OCI-LY1 (cell line): ENCODE measurements at regions not wholly inside any gene's neighbourhood (a gene's known extent, or its start where the extent isn't known, plus 50 kb on each side); places are given as distances from the start of the nearest gene placed in this dataset.

Experiments
- EZH2 ChIP-seq: fragments of 200-600 bp; sonication (generic), shearing (Covaris generic); IDR thresholded peaks from 2 replicates; pipeline ENCODE4 v1.8.0; 2017; ENCODE audit warnings: borderline replicate concordance, mixed run types, mild to moderate bottlenecking, antibody characterized with exemption, low read length, moderate library complexity, mixed read lengths
- TF ChIP-seq, protein P1 (sequence below): fragments of 200-600 bp; sonication (generic), shearing (Covaris generic); IDR thresholded peaks from 2 replicates; pipeline ENCODE4 v1.5.1; 2017; ENCODE audit warnings: mild to moderate bottlenecking, antibody characterized with exemption, low read length, moderate library complexity, mixed read lengths

- TF ChIP-seq, protein P1, sequence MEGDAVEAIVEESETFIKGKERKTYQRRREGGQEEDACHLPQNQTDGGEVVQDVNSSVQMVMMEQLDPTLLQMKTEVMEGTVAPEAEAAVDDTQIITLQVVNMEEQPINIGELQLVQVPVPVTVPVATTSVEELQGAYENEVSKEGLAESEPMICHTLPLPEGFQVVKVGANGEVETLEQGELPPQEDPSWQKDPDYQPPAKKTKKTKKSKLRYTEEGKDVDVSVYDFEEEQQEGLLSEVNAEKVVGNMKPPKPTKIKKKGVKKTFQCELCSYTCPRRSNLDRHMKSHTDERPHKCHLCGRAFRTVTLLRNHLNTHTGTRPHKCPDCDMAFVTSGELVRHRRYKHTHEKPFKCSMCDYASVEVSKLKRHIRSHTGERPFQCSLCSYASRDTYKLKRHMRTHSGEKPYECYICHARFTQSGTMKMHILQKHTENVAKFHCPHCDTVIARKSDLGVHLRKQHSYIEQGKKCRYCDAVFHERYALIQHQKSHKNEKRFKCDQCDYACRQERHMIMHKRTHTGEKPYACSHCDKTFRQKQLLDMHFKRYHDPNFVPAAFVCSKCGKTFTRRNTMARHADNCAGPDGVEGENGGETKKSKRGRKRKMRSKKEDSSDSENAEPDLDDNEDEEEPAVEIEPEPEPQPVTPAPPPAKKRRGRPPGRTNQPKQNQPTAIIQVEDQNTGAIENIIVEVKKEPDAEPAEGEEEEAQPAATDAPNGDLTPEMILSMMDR: no peak
- TF ChIP-seq EZH2: no peak
Measured at GRCh38 chr1:214952648-214953047, 129.9 kb upstream of the KCNK2 start.
